Esophagus muscularis mucosa (tissue), 4 donors: ENCODE measurements at regions not wholly inside any gene's neighbourhood (a gene's known extent, or its start where the extent isn't known, plus 50 kb on each side); places are given as distances from the start of the nearest gene placed in this dataset.

Experiments used
- DNase-seq: peaks from one replicate; pipeline ENCODE4 v3.0.0-alpha.2; 2017; ENCODE audit errors: extremely low spot score
- H3K27ac ChIP-seq, 4 donors: fragments of 200-600 bp; sonication (generic); replicated peaks in 1 of 4; 1 replicate in 3 of 4; 2 replicates in 1 of 4; pipeline ENCODE4 v1.5.1; 2016 to 2019; ENCODE audit warnings: mild to moderate bottlenecking in 1 of 4
- H3K27me3 ChIP-seq, 4 donors: fragments of 200-600 bp; sonication (generic); one replicate each; pipeline versions ENCODE4 v1.5.1 to v1.6.0; 2016 to 2019
- H3K36me3 ChIP-seq, 4 donors: fragments of 200-600 bp; sonication (generic); one replicate each; pipeline ENCODE4 v1.5.1; 2016 to 2019
- H3K4me1 ChIP-seq, 4 donors: fragments of 200-600 bp; sonication (generic); one replicate each; pipeline ENCODE4 v1.5.1; 2016 to 2019
- H3K4me3 ChIP-seq, 4 donors: fragments of 200-600 bp; sonication (generic); 1 replicate in 2 of 4; 2 replicates in 2 of 4; pipeline ENCODE4 v1.5.1; 2016 to 2019; ENCODE audit warnings: mild to moderate bottlenecking in 4 of 4, moderate library complexity in 1 of 4
- H3K9me3 ChIP-seq, 4 donors: fragments of 200-600 bp; sonication (generic); 1 replicate in 3 of 4; 2 replicates in 1 of 4; pipeline ENCODE4 v1.5.1; 2016 to 2019
- CTCF ChIP-seq, 3 experiments: fragments of 200-600 bp in 2 of 3; fragments of 450-650 bp in 1 of 3; sonication (generic) in 2 of 3; IDR thresholded peaks; one replicate each; pipeline ENCODE4 v1.5.1; 2017 to 2019; ENCODE audit warnings: antibody characterized with exemption in 3 of 3, mild to moderate bottlenecking in 2 of 3, moderate library complexity in 1 of 3
- EP300 ChIP-seq: sonication (generic); formaldehyde crosslinking; IDR thresholded peaks from one replicate; pipeline ENCODE4 v1.6.1; 2017; ENCODE audit warnings: antibody characterized with exemption
- POLR2A ChIP-seq: fragments of 450-650 bp; IDR thresholded peaks from one replicate; pipeline ENCODE4 v1.6.1; 2017; ENCODE audit warnings: antibody characterized with exemption, moderate library complexity, mild to moderate bottlenecking, low read depth
- POLR2AphosphoS5 ChIP-seq, 2 donors: sonication (generic); formaldehyde crosslinking; IDR thresholded peaks; one replicate each; pipeline ENCODE4 v1.6.1; 2017; ENCODE audit warnings: antibody characterized with exemption in 2 of 2
- WGBS: methylation state at CpG from one replicate; pipeline ENCODE4 v1.1.5; 2018; 5-methylcytosine and 5-hydroxymethylcytosine counted together
- intact Hi-C: fragments of 100-400 bp; cut with DNase I; formaldehyde crosslinking; loops from one replicate; pipeline ENCODE4 v1.15.1; 2023

- Histone ChIP-seq H3K4me3 (no peak overlapping the region), H3K4me1 (no peaks in the 10 kb centered on the region), H3K36me3 (no peaks in the 10 kb centered on the region), H3K9me3 (no peaks in the 10 kb centered on the region), H3K27me3 (no peaks in the 10 kb centered on the region), H3K27ac (no peak overlapping the region)
- WGBS: 78% methylated on average over 4 of the region's 4 CpGs
- TF ChIP-seq POLR2AphosphoS5 (IDR thresholded peaks at IDR 0.05) (no peak), CTCF (IDR thresholded peaks at IDR 0.05) (no peak), POLR2A (no peak), EP300 (no peak)
- intact Hi-C loops: no loop called here
- DNase-seq: no peak
Measured at GRCh38 chrX:145673841-145674240, 143.8 kb upstream of the SLITRK2 start.

GRCh38 chrX:145677109-145677817 is 140.4 kb upstream of the SLITRK2 start:
- WGBS: 81% methylated on average over 16 of the region's 16 CpGs
- no peaks in the 10 kb centered on the region for H3K36me3 ChIP-seq
- TF ChIP-seq POLR2A (no peak), CTCF (IDR thresholded peaks at IDR 0.05) (no peak), EP300 (no peak)
- no peak for DNase-seq
- no peaks in the 10 kb centered on the region for H3K4me1 ChIP-seq
- H3K4me3 ChIP-seq: no peak overlapping the region
- H3K27ac ChIP-seq: no peak overlapping the region
- intact Hi-C loops: no loop called here
- H3K9me3 ChIP-seq: no peaks in the 10 kb centered on the region
- H3K27me3 ChIP-seq: no peaks in the 10 kb centered on the region

GRCh38 chrX:145682518-145683298 is 134.9 kb upstream of the SLITRK2 start:
- no peaks in the 10 kb centered on the region for H3K9me3 ChIP-seq
- no peak for DNase-seq
- no peak for TF ChIP-seq POLR2A
- TF ChIP-seq CTCF (IDR thresholded peaks at IDR 0.05): no peak
- TF ChIP-seq EP300: no peak
- TF ChIP-seq POLR2AphosphoS5 (IDR thresholded peaks at IDR 0.05): no peak
- H3K27ac ChIP-seq: no peak overlapping the region
- intact Hi-C loops: no loop called here
- H3K4me3 ChIP-seq: no peak overlapping the region
- 70% methylated on average over 9 of the region's 9 CpGs for WGBS
- H3K27me3 ChIP-seq: no peaks in the 10 kb centered on the region
- no peaks in the 10 kb centered on the region for H3K36me3 ChIP-seq
- no peaks in the 10 kb centered on the region for H3K4me1 ChIP-seq

- no peak for DNase-seq
- H3K27ac ChIP-seq: no peak overlapping the region
- no peaks in the 10 kb centered on the region for H3K9me3 ChIP-seq
- H3K27me3 ChIP-seq: no peaks in the 10 kb centered on the region
- H3K36me3 ChIP-seq: no peaks in the 10 kb centered on the region
- intact Hi-C loops: no loop called here
- TF ChIP-seq EP300 (no peak), POLR2A (no peak), POLR2AphosphoS5 (IDR thresholded peaks at IDR 0.05) (no peak), CTCF (IDR thresholded peaks at IDR 0.05) (no peak)
- H3K4me1 ChIP-seq: no peaks in the 10 kb centered on the region
- H3K4me3 ChIP-seq: no peak overlapping the region
- WGBS: 69% methylated on average over 4 of the region's 4 CpGs
Measured at GRCh38 chrX:145687146-145687545, 130.5 kb upstream of the SLITRK2 start.
